Stomach (tissue), 8 donors: ENCODE measurements at regions not wholly inside any gene's neighbourhood (a gene's known extent, or its start where the extent isn't known, plus 50 kb on each side); places are given as distances from the start of the nearest gene placed in this dataset.
"Not testable (repeated sequence)": the region's sequence is repeated elsewhere in the genome, so short reads cannot be mapped to it uniquely, and the experiment has no call there.

ENCODE experiments used
- DNase-seq, 2 donors: peaks; one replicate each; pipeline versions ENCODE4 v3.0.0 to v3.0.0-alpha.2; 2013 to 2019
- H3K27ac ChIP-seq, 5 donors: fragments of 200-600 bp in 4 of 5; sonication (generic) in 4 of 5; one replicate each; pipeline ENCODE4 v1.5.1; 2013 to 2019; ENCODE audit warnings: mild to moderate bottlenecking in 1 of 5, moderate library complexity in 1 of 5
- H3K27me3 ChIP-seq, 3 donors: fragments of 200-600 bp; sonication (generic); one replicate each; pipeline ENCODE4 v1.5.1; 2017 to 2019; ENCODE audit warnings: mixed run types in 1 of 3
- H3K36me3 ChIP-seq, 4 donors: fragments of 200-600 bp; sonication (generic); 1 replicate in 3 of 4; 2 replicates in 1 of 4; pipeline ENCODE4 v1.5.1; 2016 to 2019
- H3K4me1 ChIP-seq, 4 donors: fragments of 200-600 bp; sonication (generic); one replicate each; pipeline ENCODE4 v1.5.1; 2016 to 2019
- H3K4me3 ChIP-seq, 4 donors: fragments of 200-600 bp; sonication (generic) in 3 of 4; one replicate each; pipeline ENCODE4 v1.5.1; 2016 to 2019; ENCODE audit warnings: mild to moderate bottlenecking in 1 of 4
- H3K9me3 ChIP-seq, 4 donors: fragments of 200-600 bp; sonication (generic); one replicate each; pipeline ENCODE4 v1.5.1; 2016 to 2019
- CTCF ChIP-seq, 7 experiments: fragments of 450-650 bp in 4 of 7; fragments of 200-600 bp in 3 of 7; sonication (generic) in 3 of 7; IDR thresholded peaks; one replicate each; pipeline ENCODE4 v1.5.1; 2016 to 2019; ENCODE audit warnings: antibody characterized with exemption in 7 of 7, control low read depth in 2 of 7, mild to moderate bottlenecking in 1 of 7
- EP300 ChIP-seq: sonication (generic); formaldehyde crosslinking; IDR thresholded peaks from one replicate; pipeline ENCODE4 v1.6.1; 2017; ENCODE audit warnings: antibody characterized with exemption
- POLR2A ChIP-seq, 4 donors: fragments of 450-650 bp; IDR thresholded peaks; one replicate each; pipeline ENCODE4 v1.6.1; 2016; ENCODE audit warnings: antibody characterized with exemption in 4 of 4, control low read depth in 2 of 4, mild to moderate bottlenecking in 1 of 4, moderate library complexity in 1 of 4
- POLR2AphosphoS5 ChIP-seq, 3 donors: sonication (generic); formaldehyde crosslinking; IDR thresholded peaks; one replicate each; pipeline ENCODE4 v1.6.1; 2016; ENCODE audit warnings: antibody characterized with exemption in 3 of 3
- WGBS, 5 donors: extraction: QIAGEN DNeasy Blood & Tissue Kit in 3 of 5; methylation state at CpG; one replicate each; pipeline versions ENCODE4 v1.1.5 to v1.1.7; 2013 to 2018; 5-methylcytosine and 5-hydroxymethylcytosine counted together
- intact Hi-C: fragments of 100-400 bp; cut with DNase I; formaldehyde crosslinking; loops from one replicate; pipeline ENCODE4 v1.15.1; 2023; ENCODE audit warnings: low total_unique reads
- donor health status: healthy with polysubstance abuse.
- donor health status: Bipolar disorder and iron deficiency.
- donor health status: healthy.

GRCh38 chr1:221045151-221045550, 165.9 kb downstream of the HLX start:
- intact Hi-C loops, result no loop called here
- Histone ChIP-seq H3K9me3 (peaks cover 0 to 5% (median 0%) of the 10 kb centered on the region in 4 donors), H3K4me1 (peaks cover 0 to 8% (median 2%) of the 10 kb centered on the region in 4 donors), H3K27me3 (peaks cover 0 to 12% (median 0%) of the 10 kb centered on the region in 3 donors), H3K27ac (no peak overlapping the region), H3K4me3 (no peak overlapping the region), H3K36me3 (no peaks in the 10 kb centered on the region)
- TF ChIP-seq POLR2A (IDR thresholded peaks at IDR 0.05), result no peak
- TF ChIP-seq POLR2AphosphoS5 (IDR thresholded peaks at IDR 0.05), result no peak
- TF ChIP-seq CTCF (IDR thresholded peaks at IDR 0.05), result no peak
- no peak for TF ChIP-seq EP300
- no peak for DNase-seq
- 78 to 87% (median 84%) methylated on average over 3 of the region's 3 CpGs for WGBS, 5 donors

- no peaks in the 10 kb centered on the region for H3K36me3 ChIP-seq
- TF ChIP-seq CTCF (IDR thresholded peaks at IDR 0.05), result no peak
- TF ChIP-seq POLR2AphosphoS5 (IDR thresholded peaks at IDR 0.05), result no peak
- TF ChIP-seq POLR2A (IDR thresholded peaks at IDR 0.05), result no peak
- TF ChIP-seq EP300, result no peak
- H3K27ac ChIP-seq, result peak overlapping the region in 1 of 5 donors; percentile 53
- peaks cover 0 to 8% (median 2%) of the 10 kb centered on the region in 4 donors for H3K4me1 ChIP-seq
- no peak overlapping the region for H3K4me3 ChIP-seq
- WGBS, 5 donors, result 58 to 78% (median 71%) methylated on average over 5 of the region's 5 CpGs
- H3K9me3 ChIP-seq, result peaks cover 0 to 6% (median 0%) of the 10 kb centered on the region in 4 donors
- peaks cover 0 to 12% (median 0%) of the 10 kb centered on the region in 3 donors for H3K27me3 ChIP-seq
- DNase-seq, result peak in 1 of 2 donors; percentile 36
- intact Hi-C loops, result no loop called here
Observed at GRCh38 chr1:221045842-221046831, 166.9 kb downstream of the HLX start.

- WGBS, 5 donors, result 62 to 70% (median 64%) methylated on average over 4 of the region's 4 CpGs
- intact Hi-C loops, result not testable (repeated sequence)
Observed at GRCh38 chr1:221051391-221051790, 172.1 kb downstream of the HLX start.

GRCh38 chr1:221053889-221054288, 174.6 kb downstream of the HLX start:
- intact Hi-C loops, result no loop called here
- H3K4me3 ChIP-seq, result no peak overlapping the region
- H3K27ac ChIP-seq, result no peak overlapping the region
- no peak for DNase-seq
- no peaks in the 10 kb centered on the region for H3K27me3 ChIP-seq
- WGBS, 5 donors, result 41 to 64% (median 53%) methylated on average over 4 of the region's 4 CpGs
- no peaks in the 10 kb centered on the region for H3K4me1 ChIP-seq
- H3K36me3 ChIP-seq, result no peaks in the 10 kb centered on the region
- H3K9me3 ChIP-seq, result peaks cover 0 to 15% (median 3%) of the 10 kb centered on the region in 4 donors
- no peak for TF ChIP-seq POLR2AphosphoS5 (IDR thresholded peaks at IDR 0.05)
- no peak for TF ChIP-seq EP300
- no peak for TF ChIP-seq CTCF (IDR thresholded peaks at IDR 0.05)
- no peak for TF ChIP-seq POLR2A (IDR thresholded peaks at IDR 0.05)

More at GRCh38 chr1:221051391-221051790, 172.1 kb downstream of the HLX start:
- not testable (repeated sequence) for H3K4me3 ChIP-seq, H3K27ac ChIP-seq, H3K36me3 ChIP-seq, H3K4me1 ChIP-seq, DNase-seq
- H3K9me3 ChIP-seq, result peaks cover 0 to 15% (median 3%) of the 10 kb centered on the region in 4 donors
- peaks cover 0 to 12% (median 0%) of the 10 kb centered on the region in 3 donors for H3K27me3 ChIP-seq
